ENCODE measurements at regions not wholly inside any gene's neighbourhood (a gene's known extent, or its start where the extent isn't known, plus 50 kb on each side); places are given as distances from the start of the nearest gene placed in this dataset.
A peak's percentile ranks its signal among the peaks of the same experiment; 100 is the strongest.

DNA sequence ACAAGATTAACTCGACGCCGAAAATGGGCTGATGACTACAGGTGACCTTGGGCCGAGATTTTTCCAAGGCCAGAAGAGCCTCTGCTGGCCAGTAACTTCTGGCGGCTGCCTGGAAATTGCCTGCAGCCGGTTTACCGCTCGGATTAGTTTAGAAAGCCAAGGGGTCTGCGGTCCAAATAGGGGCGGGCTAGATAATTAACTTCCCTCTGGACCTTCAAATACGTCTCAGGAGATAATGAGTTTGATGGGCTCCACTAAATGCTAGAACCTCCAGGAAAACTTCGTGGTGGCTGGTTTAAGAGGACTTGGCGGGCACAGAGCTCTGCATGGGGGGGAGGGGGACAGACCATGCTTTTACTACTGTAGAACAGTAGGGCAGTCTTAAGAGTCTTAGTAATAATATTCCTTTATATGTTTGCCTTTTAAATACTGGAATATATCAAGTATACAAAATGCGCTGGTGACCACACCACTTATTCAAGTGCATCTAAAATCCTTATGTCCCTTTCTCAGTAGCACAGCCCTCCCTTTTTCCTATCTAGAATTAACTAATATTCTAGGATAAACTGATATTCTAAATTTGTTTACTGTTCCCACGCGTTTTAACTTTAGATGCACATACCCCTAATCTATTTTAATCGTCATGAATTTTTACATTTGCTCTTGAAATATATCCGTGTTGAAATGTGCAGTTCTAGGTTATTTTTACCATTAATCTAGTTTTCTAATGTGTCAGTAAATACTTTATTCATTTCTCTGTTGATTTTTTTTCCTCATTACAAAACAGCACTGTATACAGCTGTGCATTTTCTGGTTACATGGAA is 107.5 kb upstream of the PRSS16 start (continued):
- TF ChIP-seq NR1H2 (CRISPR knock-in tag; IDR thresholded peaks at IDR 0.05) (no peak), ZBTB21 (CRISPR knock-in tag; IDR thresholded peaks at IDR 0.05; ENCODE audit: borderline replicate concordance) (no peak), SMAD4 (CRISPR knock-in tag; IDR thresholded peaks at IDR 0.05) (no peak), ERG (CRISPR knock-in tag; IDR thresholded peaks at IDR 0.05) (peak; percentile 95), FOXK1 (CRISPR knock-in tag; IDR thresholded peaks at IDR 0.05) (no peak), ZNF317 (CRISPR knock-in tag; IDR thresholded peaks at IDR 0.05; ENCODE audit: borderline replicate concordance, low read depth) (no peak), SP1 (CRISPR knock-in tag; conservative IDR thresholded peaks at IDR 0.05) (no peak), ZNF425 (CRISPR knock-in tag; conservative IDR thresholded peaks at IDR 0.05) (peak; percentile 89; the same call in 1 of the 2 replicates), RORB (CRISPR knock-in tag; IDR thresholded peaks at IDR 0.05) (no peak), NFYB (CRISPR knock-in tag; conservative IDR thresholded peaks at IDR 0.05; ENCODE audit: low read depth) (no peak), ZNF512 (CRISPR knock-in tag; IDR thresholded peaks at IDR 0.05; ENCODE audit: borderline replicate concordance) (no peak)
- TF ChIP-seq, protein P1, sequence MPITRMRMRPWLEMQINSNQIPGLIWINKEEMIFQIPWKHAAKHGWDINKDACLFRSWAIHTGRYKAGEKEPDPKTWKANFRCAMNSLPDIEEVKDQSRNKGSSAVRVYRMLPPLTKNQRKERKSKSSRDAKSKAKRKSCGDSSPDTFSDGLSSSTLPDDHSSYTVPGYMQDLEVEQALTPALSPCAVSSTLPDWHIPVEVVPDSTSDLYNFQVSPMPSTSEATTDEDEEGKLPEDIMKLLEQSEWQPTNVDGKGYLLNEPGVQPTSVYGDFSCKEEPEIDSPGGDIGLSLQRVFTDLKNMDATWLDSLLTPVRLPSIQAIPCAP (CRISPR knock-in tag; IDR thresholded peaks at IDR 0.05) = no peak
- TF ChIP-seq, protein P2, sequence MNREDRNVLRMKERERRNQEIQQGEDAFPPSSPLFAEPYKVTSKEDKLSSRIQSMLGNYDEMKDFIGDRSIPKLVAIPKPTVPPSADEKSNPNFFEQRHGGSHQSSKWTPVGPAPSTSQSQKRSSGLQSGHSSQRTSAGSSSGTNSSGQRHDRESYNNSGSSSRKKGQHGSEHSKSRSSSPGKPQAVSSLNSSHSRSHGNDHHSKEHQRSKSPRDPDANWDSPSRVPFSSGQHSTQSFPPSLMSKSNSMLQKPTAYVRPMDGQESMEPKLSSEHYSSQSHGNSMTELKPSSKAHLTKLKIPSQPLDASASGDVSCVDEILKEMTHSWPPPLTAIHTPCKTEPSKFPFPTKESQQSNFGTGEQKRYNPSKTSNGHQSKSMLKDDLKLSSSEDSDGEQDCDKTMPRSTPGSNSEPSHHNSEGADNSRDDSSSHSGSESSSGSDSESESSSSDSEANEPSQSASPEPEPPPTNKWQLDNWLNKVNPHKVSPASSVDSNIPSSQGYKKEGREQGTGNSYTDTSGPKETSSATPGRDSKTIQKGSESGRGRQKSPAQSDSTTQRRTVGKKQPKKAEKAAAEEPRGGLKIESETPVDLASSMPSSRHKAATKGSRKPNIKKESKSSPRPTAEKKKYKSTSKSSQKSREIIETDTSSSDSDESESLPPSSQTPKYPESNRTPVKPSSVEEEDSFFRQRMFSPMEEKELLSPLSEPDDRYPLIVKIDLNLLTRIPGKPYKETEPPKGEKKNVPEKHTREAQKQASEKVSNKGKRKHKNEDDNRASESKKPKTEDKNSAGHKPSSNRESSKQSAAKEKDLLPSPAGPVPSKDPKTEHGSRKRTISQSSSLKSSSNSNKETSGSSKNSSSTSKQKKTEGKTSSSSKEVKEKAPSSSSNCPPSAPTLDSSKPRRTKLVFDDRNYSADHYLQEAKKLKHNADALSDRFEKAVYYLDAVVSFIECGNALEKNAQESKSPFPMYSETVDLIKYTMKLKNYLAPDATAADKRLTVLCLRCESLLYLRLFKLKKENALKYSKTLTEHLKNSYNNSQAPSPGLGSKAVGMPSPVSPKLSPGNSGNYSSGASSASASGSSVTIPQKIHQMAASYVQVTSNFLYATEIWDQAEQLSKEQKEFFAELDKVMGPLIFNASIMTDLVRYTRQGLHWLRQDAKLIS (CRISPR knock-in tag; IDR thresholded peaks at IDR 0.05; ENCODE audit: borderline replicate concordance) = no peak
- TF ChIP-seq, protein P3, sequence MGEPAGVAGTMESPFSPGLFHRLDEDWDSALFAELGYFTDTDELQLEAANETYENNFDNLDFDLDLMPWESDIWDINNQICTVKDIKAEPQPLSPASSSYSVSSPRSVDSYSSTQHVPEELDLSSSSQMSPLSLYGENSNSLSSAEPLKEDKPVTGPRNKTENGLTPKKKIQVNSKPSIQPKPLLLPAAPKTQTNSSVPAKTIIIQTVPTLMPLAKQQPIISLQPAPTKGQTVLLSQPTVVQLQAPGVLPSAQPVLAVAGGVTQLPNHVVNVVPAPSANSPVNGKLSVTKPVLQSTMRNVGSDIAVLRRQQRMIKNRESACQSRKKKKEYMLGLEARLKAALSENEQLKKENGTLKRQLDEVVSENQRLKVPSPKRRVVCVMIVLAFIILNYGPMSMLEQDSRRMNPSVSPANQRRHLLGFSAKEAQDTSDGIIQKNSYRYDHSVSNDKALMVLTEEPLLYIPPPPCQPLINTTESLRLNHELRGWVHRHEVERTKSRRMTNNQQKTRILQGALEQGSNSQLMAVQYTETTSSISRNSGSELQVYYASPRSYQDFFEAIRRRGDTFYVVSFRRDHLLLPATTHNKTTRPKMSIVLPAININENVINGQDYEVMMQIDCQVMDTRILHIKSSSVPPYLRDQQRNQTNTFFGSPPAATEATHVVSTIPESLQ (CRISPR knock-in tag; IDR thresholded peaks at IDR 0.05) = no peak
- TF ChIP-seq, protein P4, sequence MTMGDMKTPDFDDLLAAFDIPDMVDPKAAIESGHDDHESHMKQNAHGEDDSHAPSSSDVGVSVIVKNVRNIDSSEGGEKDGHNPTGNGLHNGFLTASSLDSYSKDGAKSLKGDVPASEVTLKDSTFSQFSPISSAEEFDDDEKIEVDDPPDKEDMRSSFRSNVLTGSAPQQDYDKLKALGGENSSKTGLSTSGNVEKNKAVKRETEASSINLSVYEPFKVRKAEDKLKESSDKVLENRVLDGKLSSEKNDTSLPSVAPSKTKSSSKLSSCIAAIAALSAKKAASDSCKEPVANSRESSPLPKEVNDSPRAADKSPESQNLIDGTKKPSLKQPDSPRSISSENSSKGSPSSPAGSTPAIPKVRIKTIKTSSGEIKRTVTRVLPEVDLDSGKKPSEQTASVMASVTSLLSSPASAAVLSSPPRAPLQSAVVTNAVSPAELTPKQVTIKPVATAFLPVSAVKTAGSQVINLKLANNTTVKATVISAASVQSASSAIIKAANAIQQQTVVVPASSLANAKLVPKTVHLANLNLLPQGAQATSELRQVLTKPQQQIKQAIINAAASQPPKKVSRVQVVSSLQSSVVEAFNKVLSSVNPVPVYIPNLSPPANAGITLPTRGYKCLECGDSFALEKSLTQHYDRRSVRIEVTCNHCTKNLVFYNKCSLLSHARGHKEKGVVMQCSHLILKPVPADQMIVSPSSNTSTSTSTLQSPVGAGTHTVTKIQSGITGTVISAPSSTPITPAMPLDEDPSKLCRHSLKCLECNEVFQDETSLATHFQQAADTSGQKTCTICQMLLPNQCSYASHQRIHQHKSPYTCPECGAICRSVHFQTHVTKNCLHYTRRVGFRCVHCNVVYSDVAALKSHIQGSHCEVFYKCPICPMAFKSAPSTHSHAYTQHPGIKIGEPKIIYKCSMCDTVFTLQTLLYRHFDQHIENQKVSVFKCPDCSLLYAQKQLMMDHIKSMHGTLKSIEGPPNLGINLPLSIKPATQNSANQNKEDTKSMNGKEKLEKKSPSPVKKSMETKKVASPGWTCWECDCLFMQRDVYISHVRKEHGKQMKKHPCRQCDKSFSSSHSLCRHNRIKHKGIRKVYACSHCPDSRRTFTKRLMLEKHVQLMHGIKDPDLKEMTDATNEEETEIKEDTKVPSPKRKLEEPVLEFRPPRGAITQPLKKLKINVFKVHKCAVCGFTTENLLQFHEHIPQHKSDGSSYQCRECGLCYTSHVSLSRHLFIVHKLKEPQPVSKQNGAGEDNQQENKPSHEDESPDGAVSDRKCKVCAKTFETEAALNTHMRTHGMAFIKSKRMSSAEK (CRISPR knock-in tag; IDR thresholded peaks at IDR 0.05; ENCODE audit: borderline replicate concordance) = peak; percentile 48; the same call in 1 of the 2 replicates
- TF ChIP-seq, protein P5, sequence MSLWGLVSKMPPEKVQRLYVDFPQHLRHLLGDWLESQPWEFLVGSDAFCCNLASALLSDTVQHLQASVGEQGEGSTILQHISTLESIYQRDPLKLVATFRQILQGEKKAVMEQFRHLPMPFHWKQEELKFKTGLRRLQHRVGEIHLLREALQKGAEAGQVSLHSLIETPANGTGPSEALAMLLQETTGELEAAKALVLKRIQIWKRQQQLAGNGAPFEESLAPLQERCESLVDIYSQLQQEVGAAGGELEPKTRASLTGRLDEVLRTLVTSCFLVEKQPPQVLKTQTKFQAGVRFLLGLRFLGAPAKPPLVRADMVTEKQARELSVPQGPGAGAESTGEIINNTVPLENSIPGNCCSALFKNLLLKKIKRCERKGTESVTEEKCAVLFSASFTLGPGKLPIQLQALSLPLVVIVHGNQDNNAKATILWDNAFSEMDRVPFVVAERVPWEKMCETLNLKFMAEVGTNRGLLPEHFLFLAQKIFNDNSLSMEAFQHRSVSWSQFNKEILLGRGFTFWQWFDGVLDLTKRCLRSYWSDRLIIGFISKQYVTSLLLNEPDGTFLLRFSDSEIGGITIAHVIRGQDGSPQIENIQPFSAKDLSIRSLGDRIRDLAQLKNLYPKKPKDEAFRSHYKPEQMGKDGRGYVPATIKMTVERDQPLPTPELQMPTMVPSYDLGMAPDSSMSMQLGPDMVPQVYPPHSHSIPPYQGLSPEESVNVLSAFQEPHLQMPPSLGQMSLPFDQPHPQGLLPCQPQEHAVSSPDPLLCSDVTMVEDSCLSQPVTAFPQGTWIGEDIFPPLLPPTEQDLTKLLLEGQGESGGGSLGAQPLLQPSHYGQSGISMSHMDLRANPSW (CRISPR knock-in tag; conservative IDR thresholded peaks at IDR 0.05; ENCODE audit: low read depth) = no peak

All from WTC11 (cell line).